Heart left ventricle (tissue), 16 donors: ENCODE measurements at regions not wholly inside any gene's neighbourhood (a gene's known extent, or its start where the extent isn't known, plus 50 kb on each side); places are given as distances from the start of the nearest gene placed in this dataset.
A peak's percentile ranks its signal among the peaks of the same experiment; 100 is the strongest.

Source experiments
- ATAC-seq, 4 donors: fragments of 200-7000 bp; cut with Tn5 transposase; one replicate each; pipeline ENCODE4 v1.9.1; 2020 to 2022; ENCODE audit warnings: moderate library complexity in 4 of 4, mild to moderate bottlenecking in 3 of 4, moderate number of reproducible peaks in 1 of 4
- DNase-seq, 5 donors: peaks; one replicate each; pipeline ENCODE4 v3.0.0-alpha.2; 2020
- H3K27ac ChIP-seq, 12 donors: fragments of 200-600 bp; sonication (generic) in 4 of 12; one replicate each; pipeline versions ENCODE4 v1.5.0 to v1.8.0; 2016 to 2022; ENCODE audit warnings: mild to moderate bottlenecking in 2 of 12
- H3K27me3 ChIP-seq, 9 donors: fragments of 200-600 bp; sonication (generic) in 2 of 9; one replicate each; pipeline versions ENCODE4 v1.5.1 to v1.8.0; 2016 to 2022; ENCODE audit warnings: mild to moderate bottlenecking in 3 of 9
- H3K36me3 ChIP-seq, 9 donors: fragments of 200-600 bp; sonication (generic) in 2 of 9; one replicate each; pipeline versions ENCODE4 v1.5.0 to v1.8.0; 2018 to 2022; ENCODE audit warnings: mild to moderate bottlenecking in 2 of 9
- H3K4me1 ChIP-seq, 12 donors: fragments of 200-600 bp; sonication (generic) in 4 of 12; one replicate each; pipeline versions ENCODE4 v1.5.0 to v1.8.0; 2016 to 2022; ENCODE audit warnings: mild to moderate bottlenecking in 3 of 12
- H3K4me3 ChIP-seq, 12 donors: fragments of 200-600 bp; sonication (generic) in 4 of 12; one replicate each; pipeline versions ENCODE4 v1.5.0 to v1.8.0; 2017 to 2022; ENCODE audit warnings: mild to moderate bottlenecking in 9 of 12, moderate library complexity in 4 of 12
- H3K9me3 ChIP-seq, 12 donors: fragments of 200-600 bp; sonication (generic) in 4 of 12; one replicate each; pipeline versions ENCODE4 v1.5.0 to v1.8.0; 2016 to 2022; ENCODE audit warnings: mild to moderate bottlenecking in 1 of 12
- POLR2A ChIP-seq, 2 donors: fragments of 450-650 bp; IDR thresholded peaks; one replicate each; pipeline ENCODE4 v1.6.1; 2017; ENCODE audit warnings: antibody characterized with exemption in 2 of 2, mild to moderate bottlenecking in 2 of 2, moderate library complexity in 2 of 2
- WGBS, 4 donors: extraction: QIAGEN DNeasy Blood & Tissue Kit in 2 of 4; methylation state at CpG; one replicate each; pipeline versions ENCODE4 v1.1.5 to v1.1.7; 2013 to 2018; 5-methylcytosine and 5-hydroxymethylcytosine counted together
- intact Hi-C, 10 donors: fragments of 100-400 bp; cut with DNase I; formaldehyde crosslinking; loops; one replicate each; pipeline versions ENCODE4 v1.11.1 to v1.14.2; 2022
- TF ChIP-seq, protein P1 (sequence below), 12 donors: fragments of 200-600 bp; sonication (generic) in 4 of 12; IDR thresholded peaks; one replicate each; pipeline versions ENCODE4 v1.5.0 to v1.8.0; 2018 to 2022; ENCODE audit warnings: antibody characterized with exemption in 12 of 12, mild to moderate bottlenecking in 5 of 12
- donor health status: ischemic (EF 13 %, LVEDD 7.1; RV severe dilation, severe dysfunction).
- donor health status: healthy with polysubstance abuse.
- donor health status: DM: no; HTN: yes; CAD: no.
- donor health status: DM: no; HTN: no; CAD: no.
- donor health status: ischemic (EF 25% LVEDD 6.9; RV normal size, moderate dysfunction).
- donor health status: ischemic (EF 25% LVEDD 5.7; RV mildly dilated, moderate dysfunction).
- donor health status: healthy.
- donor health status: DM: yes; HTN: yes; CAD: no.
- donor health status: ischemic (EF 35%, LVEDD 5.7; RV mildly dilated, moderate dysfunction).
- donor health status: nonischemic (EF 11% LVEDD 7.7; RV severe dilation, severe dysfunction).
- donor health status: DM: yes; HTN: yes; CAD: no.
- donor health status: PGD.
- donor health status: ischemic (EF 29% LVEDD 5.4; RV normal size, mild dysfunction).
- donor health status: nonischemic (EF 23%, LVEDD 6.1; RV moderate dilation, normal function).

DNA sequence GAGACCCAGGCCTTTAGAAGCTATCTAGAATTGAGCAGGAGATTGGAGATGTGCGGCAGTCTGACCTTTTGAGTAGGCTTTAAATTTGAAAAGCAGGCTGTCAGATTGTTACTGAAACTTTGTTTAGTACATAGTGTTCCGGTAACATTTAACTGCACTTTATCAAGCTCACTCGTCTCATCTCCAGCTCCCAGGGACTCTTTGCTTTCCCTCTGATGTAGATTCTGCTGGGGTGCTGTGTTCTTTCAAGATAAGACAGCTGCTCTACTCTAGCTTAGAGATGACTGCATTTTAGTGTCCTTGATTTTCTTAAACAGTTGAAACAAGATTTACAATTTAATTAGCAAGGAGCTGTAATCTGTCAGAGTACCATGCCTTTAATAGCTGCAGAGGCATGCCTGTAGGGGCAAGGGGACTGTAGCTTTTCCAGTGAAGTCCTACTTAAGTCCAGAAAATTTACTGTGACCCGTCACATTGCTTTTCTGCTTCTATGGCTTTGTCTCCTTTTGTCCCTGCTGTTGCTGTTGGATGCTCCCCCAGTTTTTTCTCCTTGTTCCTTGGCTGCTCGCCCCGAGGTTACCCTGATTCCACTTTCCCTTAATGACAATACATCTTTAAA, 56.4 kb upstream of the MTPN start:
- no peaks in the 10 kb centered on the region for H3K27me3 ChIP-seq
- TF ChIP-seq POLR2A (IDR thresholded peaks at IDR 0.05) = no peak
- H3K9me3 ChIP-seq = no peaks in the 10 kb centered on the region
- H3K4me3 ChIP-seq = no peak overlapping the region
- H3K4me1 ChIP-seq = peaks cover 0 to 25% (median 4%) of the 10 kb centered on the region in 12 donors
- intact Hi-C loops = loop anchor here in 1 of 10 donors (2.0 to 10.0 kb wide), 2 partner anchors 151 to 315 kb away; no protein-coding TSS in a partner anchor
- WGBS, 4 donors = 33 to 34% (median 33%) methylated on average over 6 of the region's 6 CpGs
- H3K27ac ChIP-seq = peak overlapping the region; percentile 57 to 91 (median 83)
- peak in 3 of 5 donors; percentile 15 to 53 (median 40) for DNase-seq
- H3K36me3 ChIP-seq = no peaks in the 10 kb centered on the region
- peak; percentile 90 to 95 (median 92) for ATAC-seq

- no peaks in the 10 kb centered on the region for H3K27me3 ChIP-seq
- intact Hi-C loops = loop anchor here in 1 of 10 donors (10.0 kb wide), 1 partner anchor 154 kb away; no protein-coding TSS in a partner anchor
- H3K36me3 ChIP-seq = no peaks in the 10 kb centered on the region
- H3K9me3 ChIP-seq = no peaks in the 10 kb centered on the region
- H3K4me1 ChIP-seq = peaks cover 0 to 18% (median 4%) of the 10 kb centered on the region in 12 donors
- H3K4me3 ChIP-seq = no peak overlapping the region
- H3K27ac ChIP-seq = peak overlapping the region in 1 of 12 donors; percentile 86
- DNase-seq (no peak), ATAC-seq (no peak)
- TF ChIP-seq, protein P1, sequence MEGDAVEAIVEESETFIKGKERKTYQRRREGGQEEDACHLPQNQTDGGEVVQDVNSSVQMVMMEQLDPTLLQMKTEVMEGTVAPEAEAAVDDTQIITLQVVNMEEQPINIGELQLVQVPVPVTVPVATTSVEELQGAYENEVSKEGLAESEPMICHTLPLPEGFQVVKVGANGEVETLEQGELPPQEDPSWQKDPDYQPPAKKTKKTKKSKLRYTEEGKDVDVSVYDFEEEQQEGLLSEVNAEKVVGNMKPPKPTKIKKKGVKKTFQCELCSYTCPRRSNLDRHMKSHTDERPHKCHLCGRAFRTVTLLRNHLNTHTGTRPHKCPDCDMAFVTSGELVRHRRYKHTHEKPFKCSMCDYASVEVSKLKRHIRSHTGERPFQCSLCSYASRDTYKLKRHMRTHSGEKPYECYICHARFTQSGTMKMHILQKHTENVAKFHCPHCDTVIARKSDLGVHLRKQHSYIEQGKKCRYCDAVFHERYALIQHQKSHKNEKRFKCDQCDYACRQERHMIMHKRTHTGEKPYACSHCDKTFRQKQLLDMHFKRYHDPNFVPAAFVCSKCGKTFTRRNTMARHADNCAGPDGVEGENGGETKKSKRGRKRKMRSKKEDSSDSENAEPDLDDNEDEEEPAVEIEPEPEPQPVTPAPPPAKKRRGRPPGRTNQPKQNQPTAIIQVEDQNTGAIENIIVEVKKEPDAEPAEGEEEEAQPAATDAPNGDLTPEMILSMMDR (IDR thresholded peaks at IDR 0.05) = no peak
- no peak for TF ChIP-seq POLR2A (IDR thresholded peaks at IDR 0.05)
- 86 to 95% (median 90%) methylated on average over 4 of the region's 4 CpGs for WGBS, 4 donors
Observed at GRCh38 chr7:136030867-136031318, 53.7 kb upstream of the MTPN start.

- no peaks in the 10 kb centered on the region for H3K9me3 ChIP-seq
- H3K4me3 ChIP-seq = no peak overlapping the region
- DNase-seq (no peak), ATAC-seq (no peak)
- intact Hi-C loops = loop anchor here in 1 of 10 donors (10.0 kb wide), 1 partner anchor 154 kb away; no protein-coding TSS in a partner anchor
- H3K36me3 ChIP-seq = no peaks in the 10 kb centered on the region
- no peak for TF ChIP-seq POLR2A (IDR thresholded peaks at IDR 0.05)
- TF ChIP-seq, protein P1 (IDR thresholded peaks at IDR 0.05) = no peak
- peaks cover 0 to 18% (median 4%) of the 10 kb centered on the region in 12 donors for H3K4me1 ChIP-seq
- 87 to 95% (median 88%) methylated on average over 2 of the region's 2 CpGs for WGBS, 4 donors
- no peak overlapping the region for H3K27ac ChIP-seq
- no peaks in the 10 kb centered on the region for H3K27me3 ChIP-seq
Observed at GRCh38 chr7:136030330-136030729, 53.2 kb upstream of the MTPN start.

DNA sequence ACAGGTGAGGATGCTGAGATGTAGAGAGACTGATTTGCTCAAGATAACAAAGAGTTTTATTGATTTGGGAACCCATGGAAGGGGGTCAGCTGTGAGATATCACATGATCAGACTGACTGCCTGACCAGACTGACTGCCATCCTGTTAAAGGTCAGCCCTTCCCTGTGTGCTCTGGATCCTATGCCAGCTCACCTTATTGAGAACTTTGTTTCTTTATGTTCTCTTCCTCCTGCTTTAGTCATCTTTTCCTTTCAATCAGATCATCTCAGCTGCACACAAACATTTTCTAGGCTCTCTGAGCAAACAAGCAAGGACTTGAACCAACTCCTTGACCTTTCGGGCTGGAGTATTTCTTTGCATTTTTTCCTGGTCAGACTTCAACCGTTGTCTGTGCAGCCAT, 50.0 kb upstream of the MTPN start:
- H3K36me3 ChIP-seq = no peaks in the 10 kb centered on the region
- DNase-seq (no peak), ATAC-seq (no peak)
- TF ChIP-seq POLR2A (IDR thresholded peaks at IDR 0.05) = no peak
- TF ChIP-seq, protein P1 (IDR thresholded peaks at IDR 0.05) = no peak
- no peaks in the 10 kb centered on the region for H3K27me3 ChIP-seq
- peaks cover 0 to under 1% (median 0%) of the 10 kb centered on the region in 12 donors for H3K4me1 ChIP-seq
- no peak overlapping the region for H3K4me3 ChIP-seq
- H3K9me3 ChIP-seq = no peaks in the 10 kb centered on the region
- intact Hi-C loops = no loop called here
- WGBS, 4 donors = 93 to 99% (median 94%) methylated on average over 2 of the region's 2 CpGs
- no peak overlapping the region for H3K27ac ChIP-seq
